Adrenal gland (tissue), 5 donors: ENCODE measurements at regions not wholly inside any gene's neighbourhood (a gene's known extent, or its start where the extent isn't known, plus 50 kb on each side); places are given as distances from the start of the nearest gene placed in this dataset.

ENCODE experiments used
- CTCF ChIP-seq, 6 experiments: fragments of 450-650 bp in 4 of 6; fragments of 200-600 bp in 2 of 6; sonication (generic) in 1 of 6; IDR thresholded peaks; 1 replicate in 5 of 6; 2 replicates in 1 of 6; pipeline versions ENCODE4 v1.5.1 to v1.8.0; 2016 to 2021; ENCODE audit warnings: antibody characterized with exemption in 6 of 6, mild to moderate bottlenecking in 2 of 6, moderate library complexity in 1 of 6
- POLR2A ChIP-seq, 2 donors: fragments of 450-650 bp; IDR thresholded peaks; one replicate each; pipeline ENCODE4 v1.6.1; 2017; ENCODE audit warnings: antibody characterized with exemption in 2 of 2, mild to moderate bottlenecking in 2 of 2, moderate library complexity in 1 of 2
- donor health status: DM: no; HTN: no; CAD: no.

DNA sequence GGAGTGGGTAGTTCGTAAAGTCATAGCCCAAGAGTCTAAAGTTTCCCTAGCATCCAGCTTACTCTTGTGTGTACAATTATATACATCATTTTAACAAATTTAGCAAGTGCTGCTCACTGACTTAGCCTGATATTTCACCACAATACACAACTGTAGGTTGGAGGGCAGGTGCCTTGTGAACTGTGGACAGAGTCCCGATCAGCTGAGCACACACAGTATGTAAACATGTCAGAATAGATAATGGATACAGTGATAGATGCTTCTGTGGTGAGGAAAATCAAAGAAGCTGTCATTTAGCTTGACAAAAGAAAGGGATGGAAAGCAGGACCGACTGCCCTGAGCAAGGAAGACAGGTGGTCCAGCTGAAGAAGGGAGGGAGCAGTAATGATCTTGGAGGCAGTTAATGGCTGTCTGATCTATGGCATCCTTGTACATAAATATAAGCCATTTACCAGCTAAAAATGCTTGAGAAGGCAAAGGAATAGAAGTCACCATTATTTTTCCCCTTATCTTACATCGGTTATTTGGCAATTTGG lies 372.8 kb upstream of the UBE2E3 start:
- TF ChIP-seq POLR2A (IDR thresholded peaks at IDR 0.05) (no peak), CTCF (IDR thresholded peaks at IDR 0.05) (no peak)
